ENCODE measurements at regions not wholly inside any gene's neighbourhood (a gene's known extent, or its start where the extent isn't known, plus 50 kb on each side); places are given as distances from the start of the nearest gene placed in this dataset.

DNA sequence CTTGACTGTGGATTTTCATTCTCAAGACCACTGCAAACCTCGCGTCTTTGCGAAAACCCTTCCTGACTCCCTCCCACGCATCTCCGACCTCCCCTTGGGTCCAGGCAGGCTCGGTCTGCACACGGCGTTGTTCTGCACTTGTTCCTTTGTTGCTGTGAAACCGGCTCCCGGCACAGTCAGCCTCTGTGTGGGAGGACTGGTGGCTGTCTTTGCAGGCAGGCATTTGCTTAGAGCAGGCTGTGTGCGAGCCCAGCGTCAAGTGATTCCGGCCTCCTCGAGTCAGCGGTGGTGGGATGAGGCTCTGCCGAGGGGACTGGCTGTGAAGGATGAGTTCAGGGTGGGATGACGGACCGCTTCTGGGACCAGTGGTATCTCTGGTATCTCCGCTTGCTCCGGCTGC lies 102.6 kb upstream of the ROPN1 start:
- H3K4me3 ChIP-seq, result no peak overlapping the region
- no peak overlapping the region for H3K27ac ChIP-seq
- WGBS, 2 donors, result 39 to 57% methylated on average over 20 of the region's 20 CpGs
- H3K9me3 ChIP-seq, result no peaks in the 10 kb centered on the region
- no peak for DNase-seq (ENCODE audit: low spot score in 2 of 2)
- H3K27me3 ChIP-seq, result no peaks in the 10 kb centered on the region
- TF ChIP-seq EP300 (IDR thresholded peaks at IDR 0.05), result no peak
- no peak for TF ChIP-seq POLR2A (IDR thresholded peaks at IDR 0.05)
- TF ChIP-seq, protein P1, sequence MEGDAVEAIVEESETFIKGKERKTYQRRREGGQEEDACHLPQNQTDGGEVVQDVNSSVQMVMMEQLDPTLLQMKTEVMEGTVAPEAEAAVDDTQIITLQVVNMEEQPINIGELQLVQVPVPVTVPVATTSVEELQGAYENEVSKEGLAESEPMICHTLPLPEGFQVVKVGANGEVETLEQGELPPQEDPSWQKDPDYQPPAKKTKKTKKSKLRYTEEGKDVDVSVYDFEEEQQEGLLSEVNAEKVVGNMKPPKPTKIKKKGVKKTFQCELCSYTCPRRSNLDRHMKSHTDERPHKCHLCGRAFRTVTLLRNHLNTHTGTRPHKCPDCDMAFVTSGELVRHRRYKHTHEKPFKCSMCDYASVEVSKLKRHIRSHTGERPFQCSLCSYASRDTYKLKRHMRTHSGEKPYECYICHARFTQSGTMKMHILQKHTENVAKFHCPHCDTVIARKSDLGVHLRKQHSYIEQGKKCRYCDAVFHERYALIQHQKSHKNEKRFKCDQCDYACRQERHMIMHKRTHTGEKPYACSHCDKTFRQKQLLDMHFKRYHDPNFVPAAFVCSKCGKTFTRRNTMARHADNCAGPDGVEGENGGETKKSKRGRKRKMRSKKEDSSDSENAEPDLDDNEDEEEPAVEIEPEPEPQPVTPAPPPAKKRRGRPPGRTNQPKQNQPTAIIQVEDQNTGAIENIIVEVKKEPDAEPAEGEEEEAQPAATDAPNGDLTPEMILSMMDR (IDR thresholded peaks at IDR 0.05), result no peak
- peaks cover 0 to 6% (median 0%) of the 10 kb centered on the region in 4 donors for H3K4me1 ChIP-seq
- no peaks in the 10 kb centered on the region for H3K36me3 ChIP-seq

DNA sequence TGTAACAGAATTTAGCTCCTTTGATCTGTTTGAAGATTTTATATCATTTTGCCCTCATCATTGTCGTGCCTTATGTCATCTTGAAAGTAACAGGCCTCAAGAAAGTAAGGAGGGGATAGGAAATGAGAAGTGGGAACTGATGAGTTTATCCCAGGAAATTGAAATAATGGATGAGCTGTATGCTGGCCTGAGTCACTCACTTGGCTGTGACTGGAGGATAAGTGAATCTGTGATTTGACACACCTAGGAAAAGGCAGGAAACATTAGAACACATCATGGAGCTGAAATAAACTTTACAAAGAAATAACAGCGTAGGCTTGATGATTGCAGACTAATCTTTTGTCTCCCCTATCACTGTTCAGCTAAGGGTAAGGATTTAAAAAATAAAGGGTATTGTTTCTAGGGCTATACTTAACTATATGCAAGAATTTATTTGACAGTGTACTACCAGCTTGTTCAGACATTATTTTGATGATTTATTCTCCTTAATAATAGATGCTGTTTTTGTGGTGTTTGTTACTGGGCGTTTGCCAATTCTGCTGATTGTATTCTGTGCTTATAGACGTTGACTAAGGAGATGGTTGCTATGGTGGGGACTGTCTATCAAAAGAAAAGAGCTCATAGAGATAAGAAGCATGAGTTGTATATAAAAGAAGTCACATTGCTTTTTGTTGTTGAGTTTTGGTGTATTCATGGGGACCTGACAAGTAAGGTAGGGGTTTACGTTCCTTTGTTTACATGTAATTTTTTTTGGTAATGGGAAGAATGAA lies 105.6 kb upstream of the ROPN1 start:
- Histone ChIP-seq H3K9me3 (no peaks in the 10 kb centered on the region), H3K36me3 (no peaks in the 10 kb centered on the region), H3K27ac (no peak overlapping the region), H3K4me3 (no peak overlapping the region), H3K4me1 (peaks cover 0 to 6% (median 0%) of the 10 kb centered on the region in 4 donors), H3K27me3 (no peaks in the 10 kb centered on the region)
- no peak for DNase-seq (ENCODE audit: low spot score in 2 of 2)
- 57 to 68% methylated on average over 5 of the region's 5 CpGs for WGBS, 2 donors
- TF ChIP-seq, protein P1 (IDR thresholded peaks at IDR 0.05), result no peak
- TF ChIP-seq POLR2A (IDR thresholded peaks at IDR 0.05) (no peak), EP300 (IDR thresholded peaks at IDR 0.05) (no peak)

DNA sequence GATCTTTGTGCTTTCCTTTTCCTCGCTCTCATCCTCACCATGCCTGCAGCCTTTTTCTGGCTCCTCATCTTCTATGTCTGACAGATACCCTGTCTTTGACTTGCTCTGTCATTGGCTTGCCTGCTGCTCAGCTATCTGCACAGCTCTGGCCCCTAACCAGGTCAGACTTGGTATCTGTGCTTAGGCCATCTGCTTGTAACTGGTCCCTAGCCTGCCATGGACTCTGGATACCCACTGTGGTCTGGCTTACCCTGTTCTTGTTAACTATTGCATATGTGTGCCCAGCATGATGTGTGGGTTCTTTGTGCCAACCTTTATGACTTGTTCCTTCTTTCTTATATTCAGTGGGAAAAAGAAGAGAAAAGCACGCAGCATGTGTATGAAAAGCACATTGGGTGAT lies 109.7 kb upstream of the ROPN1 start:
- WGBS, 2 donors, result 94 to 96% methylated on average over 2 of the region's 2 CpGs
- DNase-seq (ENCODE audit: low spot score in 2 of 2), result no peak
- Histone ChIP-seq H3K27me3 (no peaks in the 10 kb centered on the region), H3K4me3 (no peak overlapping the region), H3K36me3 (no peaks in the 10 kb centered on the region), H3K9me3 (no peaks in the 10 kb centered on the region), H3K4me1 (peaks cover 0 to under 1% (median 0%) of the 10 kb centered on the region in 4 donors), H3K27ac (no peak overlapping the region)
- TF ChIP-seq POLR2A (IDR thresholded peaks at IDR 0.05), result no peak
- no peak for TF ChIP-seq EP300 (IDR thresholded peaks at IDR 0.05)
- TF ChIP-seq, protein P1 (IDR thresholded peaks at IDR 0.05), result no peak

DNA sequence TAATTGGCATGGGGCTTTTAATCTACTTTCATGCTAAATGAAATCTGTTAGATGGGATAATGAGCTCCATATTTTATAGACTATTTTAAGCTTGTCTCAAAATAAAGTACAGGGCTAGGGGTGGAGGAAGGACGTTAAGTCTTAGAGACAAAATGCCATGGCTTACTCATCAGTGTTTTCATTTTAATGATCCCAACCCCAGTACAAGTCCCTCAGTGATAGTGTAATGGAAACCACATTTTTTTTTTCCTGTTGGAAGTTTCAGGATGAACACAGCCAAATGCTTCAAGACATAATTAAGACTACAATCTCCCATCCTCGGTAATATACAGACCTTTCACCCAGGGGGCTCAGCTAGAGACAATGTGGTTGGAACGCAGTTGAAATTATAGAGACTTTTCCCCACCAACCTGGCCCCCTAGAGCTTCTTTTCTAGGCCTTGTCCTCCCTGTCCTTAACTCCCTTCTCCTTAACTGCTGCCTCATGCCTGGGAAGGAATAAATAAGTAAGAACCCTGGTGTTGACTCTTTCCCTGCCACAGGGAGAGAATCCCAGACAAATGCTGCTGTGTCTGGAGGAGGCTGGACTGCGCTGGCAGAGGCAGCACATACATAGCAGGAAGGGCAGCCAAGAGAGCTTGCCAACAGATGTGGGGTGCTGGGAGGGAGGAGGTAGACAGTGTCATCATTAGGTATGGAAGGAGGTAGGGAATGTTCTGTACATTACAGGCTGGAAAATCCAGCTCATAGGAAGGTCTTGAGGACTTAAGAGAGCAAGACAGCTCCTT lies 115.4 kb upstream of the ROPN1 start:
- no peaks in the 10 kb centered on the region for H3K27me3 ChIP-seq
- H3K9me3 ChIP-seq, result no peaks in the 10 kb centered on the region
- peak overlapping the region in 2 of 4 donors; percentile 36 to 44 for H3K27ac ChIP-seq
- H3K36me3 ChIP-seq, result no peaks in the 10 kb centered on the region
- no peak for TF ChIP-seq POLR2A (IDR thresholded peaks at IDR 0.05)
- TF ChIP-seq EP300 (IDR thresholded peaks at IDR 0.05), result no peak
- TF ChIP-seq, protein P1 (IDR thresholded peaks at IDR 0.05), result no peak
- H3K4me1 ChIP-seq, result peaks cover 0 to 11% (median 0%) of the 10 kb centered on the region in 4 donors
- no peak overlapping the region for H3K4me3 ChIP-seq
- WGBS, 2 donors, result 34 to 35% methylated on average over 4 of the region's 4 CpGs
- DNase-seq (ENCODE audit: low spot score in 2 of 2), result no peak

DNA sequence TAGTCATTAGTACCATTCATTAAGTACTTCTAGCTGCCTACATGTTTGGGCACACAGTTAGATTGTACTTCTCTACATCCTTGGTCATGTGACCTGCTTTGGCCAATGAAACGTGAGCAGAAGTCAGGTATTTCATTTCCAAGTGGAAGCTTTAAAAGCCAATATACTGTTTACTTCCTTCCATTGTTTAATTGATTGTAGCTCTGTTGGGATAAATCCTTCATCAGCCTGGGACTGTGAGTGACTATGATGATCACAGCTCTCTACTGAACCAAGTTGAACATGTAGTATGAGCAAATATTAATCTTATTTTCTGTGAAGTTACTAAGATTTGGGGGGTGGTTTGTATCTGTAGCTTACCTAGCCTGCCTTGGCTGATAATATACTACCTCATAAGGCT lies 116.5 kb upstream of the ROPN1 start:
- Histone ChIP-seq H3K36me3 (no peaks in the 10 kb centered on the region), H3K9me3 (no peaks in the 10 kb centered on the region), H3K27ac (no peak overlapping the region), H3K27me3 (no peaks in the 10 kb centered on the region), H3K4me3 (no peak overlapping the region), H3K4me1 (peaks cover 0 to 11% (median 0%) of the 10 kb centered on the region in 4 donors)
- TF ChIP-seq EP300 (IDR thresholded peaks at IDR 0.05) (no peak), POLR2A (IDR thresholded peaks at IDR 0.05) (no peak)
- TF ChIP-seq, protein P1 (IDR thresholded peaks at IDR 0.05), result no peak
- 85 to 92% methylated on average over 1 of the region's 1 CpG for WGBS, 2 donors
- DNase-seq (ENCODE audit: low spot score in 2 of 2), result no peak
